GM19043 (cell line): ENCODE measurements at regions not wholly inside any gene's neighbourhood (a gene's known extent, or its start where the extent isn't known, plus 50 kb on each side); places are given as distances from the start of the nearest gene placed in this dataset.
A peak's percentile ranks its signal among the peaks of the same experiment; 100 is the strongest.
"Not testable (repeated sequence)": the region's sequence is repeated elsewhere in the genome, so short reads cannot be mapped to it uniquely, and the experiment has no call there.

Experiments
- ATAC-seq: cut with Tn5 transposase; IDR thresholded peaks from one replicate; pipeline ENCODE4 v1.9.1; 2021; ENCODE audit warnings: low read depth; ENCODE audit not compliant: unreplicated experiment

- no peak for ATAC-seq
Observed at GRCh38 chr9:32128546-32128945, 255.9 kb upstream of the ACO1 start.

- not testable (repeated sequence) for ATAC-seq
Observed at GRCh38 chr9:32130709-32131108, 253.7 kb upstream of the ACO1 start.

- ATAC-seq: no peak
Observed at GRCh38 chr9:32136700-32137339, 247.6 kb upstream of the ACO1 start.

GRCh38 chr9:32142074-32142473 is 242.4 kb upstream of the ACO1 start:
- ATAC-seq: no peak

- not testable (repeated sequence) for ATAC-seq
Observed at GRCh38 chr9:32148553-32148952, 235.9 kb upstream of the ACO1 start.

GRCh38 chr9:32161209-32161608 is 223.2 kb upstream of the ACO1 start:
- ATAC-seq: no peak

- no peak for ATAC-seq
Observed at GRCh38 chr9:32161720-32162119, 222.7 kb upstream of the ACO1 start.

- ATAC-seq: not testable (repeated sequence)
Observed at GRCh38 chr9:32166316-32166715, 218.1 kb upstream of the ACO1 start.

GRCh38 chr9:32171339-32171738 is 213.1 kb upstream of the ACO1 start:
- ATAC-seq: no peak

GRCh38 chr9:32172256-32172655 is 212.2 kb upstream of the ACO1 start:
- no peak for ATAC-seq

GRCh38 chr9:32177396-32177795 is 207.0 kb upstream of the ACO1 start:
- ATAC-seq: no peak

- ATAC-seq: no peak
Observed at GRCh38 chr9:32180597-32180996, 203.8 kb upstream of the ACO1 start.

GRCh38 chr9:32200241-32200640 is 184.2 kb upstream of the ACO1 start:
- ATAC-seq: no peak

GRCh38 chr9:32200896-32201295 is 183.5 kb upstream of the ACO1 start:
- no peak for ATAC-seq

GRCh38 chr9:32209164-32209563 is 175.3 kb upstream of the ACO1 start:
- not testable (repeated sequence) for ATAC-seq

- peak; percentile 99 for ATAC-seq
Observed at GRCh38 chr9:32218100-32218767, 166.2 kb upstream of the ACO1 start.

GRCh38 chr9:32220750-32221149 is 163.7 kb upstream of the ACO1 start:
- no peak for ATAC-seq

GRCh38 chr9:32234451-32234850 is 150.0 kb upstream of the ACO1 start:
- ATAC-seq: no peak

- ATAC-seq: no peak
Observed at GRCh38 chr9:32247168-32247567, 137.3 kb upstream of the ACO1 start.

GRCh38 chr9:32248189-32248712 is 136.2 kb upstream of the ACO1 start:
- ATAC-seq: no peak

GRCh38 chr9:32251539-32251938 is 132.9 kb upstream of the ACO1 start:
- peak; percentile 93 for ATAC-seq

GRCh38 chr9:32253731-32254130 is 130.7 kb upstream of the ACO1 start:
- ATAC-seq: no peak
